Spleen (tissue), 7 donors: ENCODE measurements at regions not wholly inside any gene's neighbourhood (a gene's known extent, or its start where the extent isn't known, plus 50 kb on each side); places are given as distances from the start of the nearest gene placed in this dataset.

Source experiments
- CTCF ChIP-seq, 11 experiments: fragments of 200-600 bp in 7 of 11; fragments of 450-650 bp in 4 of 11; sonication (generic) in 4 of 11; IDR thresholded peaks in 8 of 11; conservative IDR thresholded peaks in 3 of 11; 1 replicate in 7 of 11; 2 replicates in 4 of 11; pipeline versions ENCODE4 v1.4.0 to v1.8.0; 2016 to 2021; ENCODE audit warnings: antibody characterized with exemption in 11 of 11, inconsistent platforms in 4 of 11, mild to moderate bottlenecking in 1 of 11
- POLR2A ChIP-seq, 3 donors: fragments of 450-650 bp; IDR thresholded peaks; one replicate each; pipeline ENCODE4 v1.5.1; 2017; ENCODE audit warnings: antibody characterized with exemption in 3 of 3, mild to moderate bottlenecking in 1 of 3
- POLR2AphosphoS5 ChIP-seq, 3 donors: sonication (generic); formaldehyde crosslinking; IDR thresholded peaks; one replicate each; pipeline ENCODE4 v1.5.1; 2017; ENCODE audit warnings: antibody characterized with exemption in 3 of 3
- donor health status: DM: no; HTN: no; CAD: no; lungs with moderate emphysema.
- donor health status: DM: no; HTN: no; CAD: no.
- donor health status: DM: no; HTN: no; CAD: no.

GRCh38 chr3:107465064-107465631 is 57.6 kb upstream of the BBX start:
- TF ChIP-seq CTCF (IDR thresholded peaks at IDR 0.05 in 8 of 11, conservative IDR thresholded peaks at IDR 0.05 in 3 of 11), result no peak
- TF ChIP-seq POLR2A (IDR thresholded peaks at IDR 0.05), result no peak
- TF ChIP-seq POLR2AphosphoS5 (IDR thresholded peaks at IDR 0.05), result no peak
